A549 (cell line): ENCODE measurements at regions not wholly inside any gene's neighbourhood (a gene's known extent, or its start where the extent isn't known, plus 50 kb on each side); places are given as distances from the start of the nearest gene placed in this dataset.

ENCODE experiments used
- ATAC-seq, 2 experiments: fragments of 200-7000 bp in 1 of 2; fragments of >200 bp in 1 of 2; cut with Nextera tagmentation in 1 of 2; cut with Tn5 transposase in 1 of 2; 3 replicates each; pipeline versions ENCODE4 v1.8.0 to v1.9.1; 2018 to 2020; ENCODE audit warnings: mild to moderate bottlenecking in 1 of 2, moderate library complexity in 1 of 2
- CTCF ChIA-PET: fragments of 300-600 bp; sonication (Branson Sonifier 250); formaldehyde crosslinking; extraction: SDS; loops from one replicate; lab custom pipeline; 2021; ENCODE audit warnings: antibody characterized with exemption, inconsistent platforms; lab: Yijun Ruan, JAX
- POLR2A ChIA-PET: fragments of 350-600 bp; formaldehyde crosslinking; extraction: SDS; loops from one replicate; lab custom pipeline; 2021; ENCODE audit warnings: antibody characterized with exemption, inconsistent platforms; lab: Yijun Ruan, JAX
- DNase-seq, 2 experiments: peaks; one replicate each; pipeline versions ENCODE4 v3.0.0 to v3.0.0-alpha.2; 2011 to 2016; ENCODE audit warnings: low read depth in 1 of 2, low spot score in 1 of 2
- FAIRE-seq: peaks from 2 replicates; lab custom pipeline; 2011; peaks lifted over from hg19 to GRCh38; lab: Jason Lieb, UNC
- H3K27ac ChIP-seq, 2 experiments: fragments of >200 bp; sonication (Bioruptor Twin); formaldehyde crosslinking; 3 replicates each; pipeline ENCODE4 v1.5.1; 2016 to 2017
- H3K4me1 ChIP-seq: fragments of >200 bp; sonication (Bioruptor Twin); formaldehyde crosslinking; 3 replicates; pipeline ENCODE4 v1.6.1; 2016
- H3K4me2 ChIP-seq: fragments of >200 bp; sonication (Bioruptor Twin); formaldehyde crosslinking; 3 replicates; pipeline ENCODE4 v1.6.1; 2016
- H3K4me3 ChIP-seq: fragments of >200 bp; sonication (Bioruptor Twin); formaldehyde crosslinking; 3 replicates; pipeline ENCODE4 v1.5.1; 2016
- H3K9me3 ChIP-seq: fragments of >200 bp; sonication (Bioruptor Twin); formaldehyde crosslinking; 3 replicates; pipeline ENCODE4 v1.6.1; 2016
- ATOH8 ChIP-seq: fragments of 250-450 bp; sonication (Bioruptor Pico); IDR thresholded peaks from 2 replicates; pipeline ENCODE4 v1.5.0; 2020; ENCODE audit warnings: low read depth, mild to moderate bottlenecking, moderate library complexity
- BCL3 ChIP-seq: fragments of >200 bp; sonication (Bioruptor Twin); formaldehyde crosslinking; IDR thresholded peaks from 3 replicates; pipeline ENCODE4 v1.6.1; 2016
- CBX2 ChIP-seq: fragments of 200-600 bp; sonication (generic); IDR thresholded peaks from 2 replicates; pipeline ENCODE4 v1.6.1; 2016; ENCODE audit warnings: low read depth, mild to moderate bottlenecking, borderline replicate concordance
- CHD2 ChIP-seq: fragments of 150-350 bp; IDR thresholded peaks from 2 replicates; pipeline ENCODE4 v1.6.1; 2014; ENCODE audit warnings: low read length; ENCODE audit not compliant: partially characterized antibody
- CHD4 ChIP-seq: fragments of 200-600 bp; sonication (generic); IDR thresholded peaks from 2 replicates; pipeline ENCODE4 v1.6.1; 2016; ENCODE audit warnings: antibody characterized with exemption, mild to moderate bottlenecking, borderline replicate concordance
- CTCF ChIP-seq: fragments of >200 bp; sonication (Bioruptor Twin); formaldehyde crosslinking; IDR thresholded peaks from 3 replicates; pipeline ENCODE4 v1.5.1; 2016
- EHMT2 ChIP-seq: fragments of 200-600 bp; sonication (generic); IDR thresholded peaks from 2 replicates; pipeline ENCODE4 v1.6.1; 2016; ENCODE audit warnings: antibody characterized with exemption, low read depth, mild to moderate bottlenecking, moderate library complexity
- EP300 ChIP-seq, 2 experiments: fragments of >200 bp; sonication (Bioruptor Twin); formaldehyde crosslinking; IDR thresholded peaks; 2 replicates in 1 of 2; 3 replicates in 1 of 2; pipeline ENCODE4 v1.6.1; 2016 to 2017
- FOSB ChIP-seq: fragments of 250-450 bp; sonication (Bioruptor Pico); IDR thresholded peaks from 2 replicates; pipeline ENCODE4 v1.5.0; 2020; ENCODE audit warnings: mild to moderate bottlenecking, moderate library complexity
- FOSL2 ChIP-seq, 2 experiments: fragments of 450-650 bp in 1 of 2; fragments of >200 bp in 1 of 2; sonication (Bioruptor Twin) in 1 of 2; formaldehyde crosslinking; IDR thresholded peaks; 2 replicates each; pipeline versions ENCODE4 v1.5.0 to v1.6.1; 2016 to 2020; ENCODE audit warnings: mild to moderate bottlenecking in 1 of 2, moderate library complexity in 1 of 2
- FOXS1 ChIP-seq: fragments of 250-450 bp; sonication (Bioruptor Pico); IDR thresholded peaks from 2 replicates; pipeline ENCODE4 v1.5.0; 2020; ENCODE audit warnings: mild to moderate bottlenecking, moderate library complexity
- HES2 ChIP-seq: fragments of >200 bp; sonication (Bioruptor Twin); formaldehyde crosslinking; IDR thresholded peaks from 2 replicates; pipeline ENCODE4 v1.6.1; 2016
- JUN ChIP-seq, 2 experiments: fragments of >200 bp; sonication (Bioruptor Twin); formaldehyde crosslinking; IDR thresholded peaks; 2 replicates in 1 of 2; 3 replicates in 1 of 2; pipeline ENCODE4 v1.6.1; 2016 to 2017
- JUNB ChIP-seq: fragments of >200 bp; sonication (Bioruptor Twin); formaldehyde crosslinking; IDR thresholded peaks from 2 replicates; pipeline ENCODE4 v1.6.1; 2016
- MAZ ChIP-seq: fragments of 150-350 bp; IDR thresholded peaks from 2 replicates; pipeline ENCODE4 v1.6.1; 2014; ENCODE audit warnings: antibody characterized with exemption, low read depth, low read length, borderline replicate concordance
- NPAS2 ChIP-seq: fragments of 250-450 bp; sonication (Bioruptor Pico); IDR thresholded peaks from 2 replicates; pipeline ENCODE4 v1.8.0; 2022; ENCODE audit warnings: mild to moderate bottlenecking, moderate library complexity, borderline replicate concordance
- POLR2AphosphoS2 ChIP-seq: conservative IDR thresholded peaks from 2 replicates; pipeline ENCODE4 v1.6.1; 2012; ENCODE audit warnings: low read length, improper control_type of control experiment, inconsistent platforms
- RAD21 ChIP-seq, 2 experiments: fragments of >200 bp in 1 of 2; sonication (Bioruptor Twin) in 1 of 2; formaldehyde crosslinking in 1 of 2; IDR thresholded peaks in 1 of 2; conservative IDR thresholded peaks in 1 of 2; 2 replicates in 1 of 2; 3 replicates in 1 of 2; pipeline ENCODE4 v1.6.1; 2012 to 2018; ENCODE audit warnings: inconsistent platforms in 1 of 2
- RCOR1 ChIP-seq: fragments of 150-350 bp; IDR thresholded peaks from 2 replicates; pipeline ENCODE4 v1.6.1; 2014; ENCODE audit warnings: antibody characterized with exemption, low read length, low read depth
- SMC3 ChIP-seq: fragments of >200 bp; sonication (Bioruptor Twin); formaldehyde crosslinking; IDR thresholded peaks from 3 replicates; pipeline ENCODE4 v1.6.1; 2018; ENCODE audit warnings: inconsistent platforms
- ZFP36 ChIP-seq: fragments of 450-650 bp; IDR thresholded peaks from 2 replicates; pipeline ENCODE4 v1.6.1; 2014; ENCODE audit warnings: borderline replicate concordance; ENCODE audit not compliant: partially characterized antibody
- WGBS: methylation state at CpG from one replicate; pipeline ENCODE4 v1.1.6; 2017; ENCODE audit errors: missing lambda C conversion rate; 5-methylcytosine and 5-hydroxymethylcytosine counted together
- TF ChIP-seq, protein P1 (sequence below): IDR thresholded peaks from 2 replicates; pipeline ENCODE4 v1.6.1; 2012
- TF ChIP-seq, protein P2 (sequence below): fragments of 150-350 bp; IDR thresholded peaks from 2 replicates; pipeline ENCODE4 v1.6.1; 2014; ENCODE audit warnings: low read depth, mild to moderate bottlenecking, low read length

DNA sequence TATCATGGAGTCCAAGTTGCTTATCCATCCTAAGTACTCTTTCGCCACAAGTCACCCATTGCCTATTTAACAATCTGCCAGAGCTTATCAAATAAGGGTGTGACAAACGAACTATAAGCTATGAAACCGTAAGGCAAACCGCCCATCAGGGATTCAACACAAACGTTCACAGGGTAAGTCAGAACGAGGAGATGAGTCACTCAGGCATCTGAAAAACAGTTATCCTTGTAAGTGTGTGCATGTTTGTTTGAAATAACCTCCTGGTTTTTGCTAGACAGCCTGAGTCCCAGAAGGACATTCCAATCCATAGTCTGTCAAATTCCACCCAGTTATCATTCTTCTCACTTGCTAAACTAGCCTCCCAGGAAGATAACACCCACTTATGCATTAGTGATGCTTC lies 299.1 kb downstream of the PAX3 start:
- 5% methylated on average over 6 of the region's 6 CpGs for WGBS
- Histone ChIP-seq H3K9me3 (no peaks in the 10 kb centered on the region), H3K27ac (no peak overlapping the region), H3K4me3 (no peak overlapping the region), H3K4me2 (no peak overlapping the region), H3K4me1 (no peaks in the 10 kb centered on the region)
- DNase-seq, result no peak
- no peak; a peak in 1 of 6 replicates for ATAC-seq
- ChIA-PET POLR2A (no interaction called here), CTCF (interaction anchor here (1.1 kb wide), 1 partner anchor 26 kb away, joined by 4 read pairs; no protein-coding TSS in a partner anchor)
- no peak for FAIRE-seq
- TF ChIP-seq FOSB (CRISPR knock-in tag) (no peak), FOXS1 (no peak), NPAS2 (CRISPR knock-in tag) (no peak), EP300 (IDR thresholded peaks at IDR 0.05) (no peak), CHD4 (no peak), JUNB (no peak), BCL3 (no peak), FOSL2 (IDR thresholded peaks at IDR 0.05) (no peak), FOSL2 (CRISPR knock-in tag; IDR thresholded peaks at IDR 0.05) (no peak), CBX2 (no peak), POLR2AphosphoS2 (no peak), CHD2 (no peak), JUN (IDR thresholded peaks at IDR 0.05) (no peak), ZFP36 (no peak)

DNA sequence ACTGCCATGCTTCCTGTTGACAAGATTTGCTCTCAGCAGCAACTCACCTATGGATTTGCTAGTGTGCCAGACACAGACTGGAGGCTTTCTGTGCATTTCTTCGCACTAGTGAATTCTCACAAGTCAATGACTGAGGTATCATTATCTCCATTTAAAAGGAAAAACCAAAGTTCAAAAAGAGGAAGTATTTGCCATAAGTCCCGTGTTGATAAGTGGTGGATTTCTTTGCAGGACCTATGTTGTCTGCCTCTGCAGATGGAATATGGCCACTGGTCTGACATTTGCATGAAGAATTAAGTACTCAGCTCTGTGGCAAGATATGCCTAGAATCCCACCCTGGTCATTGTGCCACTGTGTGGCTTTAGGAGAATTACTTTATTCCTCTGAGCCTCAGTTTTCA lies 299.6 kb downstream of the PAX3 start:
- FAIRE-seq (no peak), DNase-seq (no peak), ATAC-seq (no peak)
- Histone ChIP-seq H3K4me1 (no peaks in the 10 kb centered on the region), H3K9me3 (no peaks in the 10 kb centered on the region), H3K4me2 (no peak overlapping the region), H3K27ac (no peak overlapping the region), H3K4me3 (no peak overlapping the region)
- ChIA-PET CTCF (interaction anchor here (1.1 kb wide), 1 partner anchor 26 kb away, joined by 4 read pairs; no protein-coding TSS in a partner anchor), POLR2A (no interaction called here)
- no peak for TF ChIP-seq SMC3
- no peak for TF ChIP-seq JUNB
- TF ChIP-seq CHD4, result no peak
- TF ChIP-seq HES2, result no peak
- TF ChIP-seq CTCF, result no peak
- TF ChIP-seq, protein P1, sequence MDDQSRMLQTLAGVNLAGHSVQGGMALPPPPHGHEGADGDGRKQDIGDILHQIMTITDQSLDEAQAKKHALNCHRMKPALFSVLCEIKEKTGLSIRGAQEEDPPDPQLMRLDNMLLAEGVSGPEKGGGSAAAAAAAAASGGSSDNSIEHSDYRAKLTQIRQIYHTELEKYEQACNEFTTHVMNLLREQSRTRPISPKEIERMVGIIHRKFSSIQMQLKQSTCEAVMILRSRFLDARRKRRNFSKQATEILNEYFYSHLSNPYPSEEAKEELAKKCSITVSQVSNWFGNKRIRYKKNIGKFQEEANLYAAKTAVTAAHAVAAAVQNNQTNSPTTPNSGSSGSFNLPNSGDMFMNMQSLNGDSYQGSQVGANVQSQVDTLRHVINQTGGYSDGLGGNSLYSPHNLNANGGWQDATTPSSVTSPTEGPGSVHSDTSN, result no peak
- TF ChIP-seq POLR2AphosphoS2, result no peak
- no peak for TF ChIP-seq MAZ
- TF ChIP-seq EHMT2, result no peak
- no peak for TF ChIP-seq RAD21 (conservative IDR thresholded peaks at IDR 0.05 in 1 of 2, IDR thresholded peaks at IDR 0.05 in 1 of 2)
- no peak for TF ChIP-seq RCOR1
- no peak for TF ChIP-seq ATOH8
- TF ChIP-seq, protein P2, sequence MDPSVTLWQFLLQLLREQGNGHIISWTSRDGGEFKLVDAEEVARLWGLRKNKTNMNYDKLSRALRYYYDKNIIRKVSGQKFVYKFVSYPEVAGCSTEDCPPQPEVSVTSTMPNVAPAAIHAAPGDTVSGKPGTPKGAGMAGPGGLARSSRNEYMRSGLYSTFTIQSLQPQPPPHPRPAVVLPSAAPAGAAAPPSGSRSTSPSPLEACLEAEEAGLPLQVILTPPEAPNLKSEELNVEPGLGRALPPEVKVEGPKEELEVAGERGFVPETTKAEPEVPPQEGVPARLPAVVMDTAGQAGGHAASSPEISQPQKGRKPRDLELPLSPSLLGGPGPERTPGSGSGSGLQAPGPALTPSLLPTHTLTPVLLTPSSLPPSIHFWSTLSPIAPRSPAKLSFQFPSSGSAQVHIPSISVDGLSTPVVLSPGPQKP, result no peak
- WGBS, result 24% methylated on average over 2 of the region's 2 CpGs
